GM06990 (cell line): ENCODE measurements at regions not wholly inside any gene's neighbourhood (a gene's known extent, or its start where the extent isn't known, plus 50 kb on each side); places are given as distances from the start of the nearest gene placed in this dataset.
A peak's percentile ranks its signal among the peaks of the same experiment; 100 is the strongest.
"Not testable (repeated sequence)": the region's sequence is repeated elsewhere in the genome, so short reads cannot be mapped to it uniquely, and the experiment has no call there.

Experiments
- DNase-seq: peaks from one replicate; pipeline ENCODE4 v3.0.0-alpha.2; 2011; ENCODE audit not compliant: insufficient read length; ENCODE audit errors: extremely low read depth
- H3K27me3 ChIP-seq: replicated peaks from 2 replicates; pipeline ENCODE4 v1.6.0; 2011; ENCODE audit warnings: low read length; ENCODE audit not compliant: control insufficient read depth, insufficient read depth
- H3K36me3 ChIP-seq: 2 replicates; pipeline ENCODE4 v1.5.1; 2011; ENCODE audit warnings: low read length; ENCODE audit not compliant: control insufficient read depth, insufficient read depth
- H3K4me3 ChIP-seq: replicated peaks from 2 replicates; pipeline ENCODE4 v1.5.1; 2011; ENCODE audit warnings: low read depth, mild to moderate bottlenecking, control low read depth, low read length
- CTCF ChIP-seq: IDR thresholded peaks from 2 replicates; pipeline ENCODE4 v1.5.1; 2011; ENCODE audit warnings: low read length, control low read depth, mild to moderate bottlenecking, inconsistent platforms; ENCODE audit not compliant: insufficient read depth, poor library complexity, severe bottlenecking

- no peak for DNase-seq
- Histone ChIP-seq H3K27me3 (no peaks in the 10 kb centered on the region; the same call in 1 of the 2 replicates), H3K36me3 (no peaks in the 10 kb centered on the region), H3K4me3 (no peak overlapping the region)
- TF ChIP-seq CTCF, result no peak
Observed at GRCh38 chr3:30315447-30315846, 291.0 kb upstream of the TGFBR2 start.

GRCh38 chr3:30317561-30317960 lies 288.8 kb upstream of the TGFBR2 start:
- no peak overlapping the region for H3K4me3 ChIP-seq
- no peaks in the 10 kb centered on the region for H3K27me3 ChIP-seq
- TF ChIP-seq CTCF, result no peak
- H3K36me3 ChIP-seq, result no peaks in the 10 kb centered on the region
- DNase-seq, result no peak

GRCh38 chr3:30318110-30318509 lies 288.3 kb upstream of the TGFBR2 start:
- no peaks in the 10 kb centered on the region for H3K36me3 ChIP-seq
- no peak for DNase-seq
- no peak overlapping the region for H3K4me3 ChIP-seq
- no peak for TF ChIP-seq CTCF
- no peaks in the 10 kb centered on the region for H3K27me3 ChIP-seq

- H3K36me3 ChIP-seq, result no peaks in the 10 kb centered on the region
- DNase-seq, result no peak
- TF ChIP-seq CTCF, result peak; percentile 56
- no peaks in the 10 kb centered on the region for H3K27me3 ChIP-seq
- no peak overlapping the region for H3K4me3 ChIP-seq
Observed at GRCh38 chr3:30319713-30320112, 286.7 kb upstream of the TGFBR2 start.

GRCh38 chr3:30320392-30320791 lies 286.0 kb upstream of the TGFBR2 start:
- no peaks in the 10 kb centered on the region for H3K27me3 ChIP-seq
- no peak overlapping the region for H3K4me3 ChIP-seq
- no peak for TF ChIP-seq CTCF

GRCh38 chr3:30321065-30321464 lies 285.3 kb upstream of the TGFBR2 start:
- Histone ChIP-seq H3K36me3 (no peaks in the 10 kb centered on the region), H3K27me3 (no peaks in the 10 kb centered on the region), H3K4me3 (no peak overlapping the region)
- DNase-seq, result no peak
- TF ChIP-seq CTCF, result no peak

More at GRCh38 chr3:30320392-30320791, 286.0 kb upstream of the TGFBR2 start:
- no peaks in the 10 kb centered on the region for H3K36me3 ChIP-seq
- DNase-seq, result no peak

- not testable (repeated sequence) for DNase-seq, H3K27me3 ChIP-seq, H3K36me3 ChIP-seq, H3K4me3 ChIP-seq
Observed at GRCh38 chr3:30323649-30324048, 282.8 kb upstream of the TGFBR2 start.
